ENCODE measurements at regions not wholly inside any gene's neighbourhood (a gene's known extent, or its start where the extent isn't known, plus 50 kb on each side); places are given as distances from the start of the nearest gene placed in this dataset.

DNA sequence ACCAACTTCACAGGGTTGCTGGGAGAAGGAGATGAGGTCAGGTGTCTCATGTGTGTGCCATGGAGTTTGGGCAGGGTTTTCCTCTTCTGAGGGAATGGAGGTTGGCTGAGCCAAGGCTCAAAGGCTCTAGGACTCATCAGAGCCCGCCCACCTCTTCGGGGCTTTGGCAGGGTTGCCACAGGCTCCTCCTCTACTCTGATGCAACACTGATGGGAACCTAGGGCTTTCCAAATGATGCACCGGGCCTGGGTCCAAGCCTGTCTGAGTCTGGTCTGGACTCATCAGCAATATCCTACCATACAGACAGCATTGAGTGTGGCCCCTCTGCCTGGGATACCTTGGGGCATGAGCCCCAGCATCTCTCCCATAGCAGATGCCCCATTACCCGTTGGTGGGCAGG lies 59.5 kb upstream of the LHX1 start:
- Histone ChIP-seq H3K9me3 (ENCODE audit: control insufficient read depth, insufficient read depth, low read length) (peaks cover 3% of the 10 kb centered on the region), H3K27me3 (ENCODE audit: control insufficient read depth, insufficient read depth, low read length) (no peaks in the 10 kb centered on the region), H3K4me1 (ENCODE audit: control insufficient read depth, insufficient read depth, low read length) (peaks cover 13% of the 10 kb centered on the region), H3K27ac (ENCODE audit: low read depth, low read length) (no peak overlapping the region), H3K36me3 (ENCODE audit: control insufficient read depth, insufficient read depth, low read length) (no peaks in the 10 kb centered on the region), H3K4me3 (ENCODE audit: low read depth, low read length) (no peak overlapping the region)
- 42% methylated on average over 2 of the region's 4 CpGs for WGBS (ENCODE audit: insufficient coverage)
- DNase-seq (ENCODE audit: low read depth in 4 of 6, low spot score in 6 of 6): no peak

GRCh38 chr17:36878216-36878615 lies 59.1 kb upstream of the LHX1 start:
- Histone ChIP-seq H3K27ac (ENCODE audit: low read depth, low read length) (no peak overlapping the region), H3K27me3 (ENCODE audit: control insufficient read depth, insufficient read depth, low read length) (no peaks in the 10 kb centered on the region), H3K4me1 (ENCODE audit: control insufficient read depth, insufficient read depth, low read length) (peaks cover 13% of the 10 kb centered on the region), H3K36me3 (ENCODE audit: control insufficient read depth, insufficient read depth, low read length) (no peaks in the 10 kb centered on the region), H3K4me3 (ENCODE audit: low read depth, low read length) (no peak overlapping the region), H3K9me3 (ENCODE audit: control insufficient read depth, insufficient read depth, low read length) (peaks cover 3% of the 10 kb centered on the region)
- no peak for DNase-seq (ENCODE audit: low read depth in 4 of 6, low spot score in 6 of 6)
- WGBS (ENCODE audit: insufficient coverage): 100% methylated on average over 1 of the region's 4 CpGs

DNA sequence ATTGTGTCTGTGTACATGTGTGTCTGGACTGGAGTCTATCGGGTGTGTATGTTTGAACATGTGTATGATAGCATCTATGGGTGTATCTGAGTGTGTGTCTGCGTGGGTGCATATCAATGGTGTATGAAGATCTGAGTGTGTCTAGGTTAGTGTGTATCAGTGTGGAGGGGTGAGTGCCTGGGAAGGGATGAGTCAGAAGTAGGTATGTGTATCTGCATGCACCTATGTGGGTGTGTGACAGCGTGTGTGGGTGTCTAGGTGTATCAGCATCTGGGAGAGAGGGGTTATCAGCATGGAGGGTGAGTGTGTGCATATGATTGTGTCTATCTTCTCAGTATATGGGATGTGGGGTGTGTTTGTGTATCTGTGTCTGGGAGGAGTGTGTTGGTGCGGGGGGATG lies 58.2 kb upstream of the LHX1 start:
- WGBS (ENCODE audit: insufficient coverage): 84% methylated on average over 4 of the region's 4 CpGs

DNA sequence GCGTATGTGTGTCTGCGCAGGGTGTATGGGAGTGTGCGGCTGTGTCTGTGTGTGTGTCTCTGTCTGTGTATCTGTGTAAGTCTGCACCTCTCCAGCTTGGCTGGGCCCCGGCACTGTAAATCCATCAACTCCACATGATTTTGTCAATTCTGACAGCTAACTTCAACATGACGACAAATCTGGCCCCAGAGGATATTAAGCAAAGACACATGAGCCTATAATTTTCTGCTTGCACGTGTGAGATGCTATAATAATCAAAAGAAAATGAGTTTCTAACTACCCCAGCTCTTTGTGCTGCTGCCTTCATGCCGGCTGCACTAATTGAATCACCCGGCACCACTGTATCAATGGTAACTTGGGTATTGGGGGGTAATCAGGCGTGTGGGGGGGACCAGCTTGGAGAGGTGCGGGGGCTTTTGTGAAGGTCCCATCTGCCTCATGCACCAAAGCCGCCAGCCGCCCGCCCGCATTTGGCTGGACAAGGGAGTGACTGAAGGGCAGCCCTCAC lies 57.6 kb upstream of the LHX1 start:
- peaks cover 3% of the 10 kb centered on the region for H3K9me3 ChIP-seq (ENCODE audit: control insufficient read depth, insufficient read depth, low read length)
- WGBS (ENCODE audit: insufficient coverage): 27% methylated on average over 7 of the region's 14 CpGs
- no peaks in the 10 kb centered on the region for H3K36me3 ChIP-seq (ENCODE audit: control insufficient read depth, insufficient read depth, low read length)
- no peak overlapping the region for H3K4me3 ChIP-seq (ENCODE audit: low read depth, low read length)
- peaks cover 3% of the 10 kb centered on the region for H3K27me3 ChIP-seq (ENCODE audit: control insufficient read depth, insufficient read depth, low read length)
- H3K27ac ChIP-seq (ENCODE audit: low read depth, low read length): no peak overlapping the region
- peaks cover 18% of the 10 kb centered on the region for H3K4me1 ChIP-seq (ENCODE audit: control insufficient read depth, insufficient read depth, low read length)
- peak in 3 of 6 donors; percentile 15 to 92 (median 53) for DNase-seq (ENCODE audit: low read depth in 4 of 6, low spot score in 6 of 6)

More for the DNA sequence above, 58.2 kb upstream of the LHX1 start:
- no peak overlapping the region for H3K27ac ChIP-seq (ENCODE audit: low read depth, low read length)
- no peaks in the 10 kb centered on the region for H3K27me3 ChIP-seq (ENCODE audit: control insufficient read depth, insufficient read depth, low read length)
- no peak for DNase-seq (ENCODE audit: low read depth in 4 of 6, low spot score in 6 of 6)
- peaks cover 3% of the 10 kb centered on the region for H3K9me3 ChIP-seq (ENCODE audit: control insufficient read depth, insufficient read depth, low read length)
- peaks cover 13% of the 10 kb centered on the region for H3K4me1 ChIP-seq (ENCODE audit: control insufficient read depth, insufficient read depth, low read length)
- no peak overlapping the region for H3K4me3 ChIP-seq (ENCODE audit: low read depth, low read length)
- no peaks in the 10 kb centered on the region for H3K36me3 ChIP-seq (ENCODE audit: control insufficient read depth, insufficient read depth, low read length)

DNA sequence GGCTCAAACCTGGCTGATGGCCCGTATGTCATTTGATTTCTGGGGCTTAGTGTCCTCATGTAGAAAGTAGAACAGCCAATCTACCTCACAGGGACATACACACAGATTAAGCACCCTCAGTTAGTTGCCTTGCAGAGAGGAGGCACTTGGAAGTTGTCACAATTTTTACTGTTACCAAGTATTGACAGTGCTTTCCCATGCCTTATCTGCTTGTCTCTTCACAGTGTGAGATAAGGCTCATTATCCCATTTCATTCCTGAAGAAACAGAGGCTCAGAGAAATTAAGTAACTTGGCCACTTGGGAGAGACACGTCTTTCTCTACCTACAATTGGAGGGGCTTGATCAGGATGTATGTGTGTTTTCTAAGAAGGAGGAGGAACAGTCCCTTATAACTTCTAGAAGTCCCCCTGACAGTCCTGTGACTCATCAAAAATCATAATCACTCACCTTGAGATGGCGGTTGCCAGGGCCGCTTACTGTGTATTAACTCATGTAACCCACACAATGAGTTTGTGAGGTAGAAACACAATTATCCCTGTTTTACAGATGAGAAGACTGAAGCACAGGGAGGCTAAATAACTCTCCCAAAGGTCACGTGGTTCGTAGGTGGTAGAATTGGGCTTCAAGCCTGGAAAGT lies 56.9 kb upstream of the LHX1 start:
- no peak overlapping the region for H3K27ac ChIP-seq (ENCODE audit: low read depth, low read length)
- DNase-seq (ENCODE audit: low read depth in 4 of 6, low spot score in 6 of 6): peak in 1 of 6 donors; percentile 64
- 90% methylated on average over 2 of the region's 6 CpGs for WGBS (ENCODE audit: insufficient coverage)
- peaks cover 23% of the 10 kb centered on the region for H3K4me1 ChIP-seq (ENCODE audit: control insufficient read depth, insufficient read depth, low read length)
- peaks cover 3% of the 10 kb centered on the region for H3K27me3 ChIP-seq (ENCODE audit: control insufficient read depth, insufficient read depth, low read length)
- H3K9me3 ChIP-seq (ENCODE audit: control insufficient read depth, insufficient read depth, low read length): peaks cover 3% of the 10 kb centered on the region
- no peaks in the 10 kb centered on the region for H3K36me3 ChIP-seq (ENCODE audit: control insufficient read depth, insufficient read depth, low read length)
- H3K4me3 ChIP-seq (ENCODE audit: low read depth, low read length): no peak overlapping the region

- Histone ChIP-seq H3K9me3 (ENCODE audit: control insufficient read depth, insufficient read depth, low read length) (peaks cover 3% of the 10 kb centered on the region), H3K36me3 (ENCODE audit: control insufficient read depth, insufficient read depth, low read length) (no peaks in the 10 kb centered on the region), H3K27me3 (ENCODE audit: control insufficient read depth, insufficient read depth, low read length) (peaks cover 3% of the 10 kb centered on the region), H3K4me3 (ENCODE audit: low read depth, low read length) (no peak overlapping the region), H3K27ac (ENCODE audit: low read depth, low read length) (no peak overlapping the region), H3K4me1 (ENCODE audit: control insufficient read depth, insufficient read depth, low read length) (peaks cover 23% of the 10 kb centered on the region)
- no peak for DNase-seq (ENCODE audit: low read depth in 4 of 6, low spot score in 6 of 6)
These were observed 56.0 kb upstream of the LHX1 start for GRCh38 chr17:36881323-36881722.

GRCh38 chr17:36884495-36885152 lies 52.7 kb upstream of the LHX1 start:
- WGBS (ENCODE audit: insufficient coverage): 10% methylated on average over 19 of the region's 27 CpGs
- no peaks in the 10 kb centered on the region for H3K36me3 ChIP-seq (ENCODE audit: control insufficient read depth, insufficient read depth, low read length)
- peaks cover 14% of the 10 kb centered on the region for H3K4me1 ChIP-seq (ENCODE audit: control insufficient read depth, insufficient read depth, low read length)
- H3K9me3 ChIP-seq (ENCODE audit: control insufficient read depth, insufficient read depth, low read length): peaks cover 3% of the 10 kb centered on the region
- H3K27ac ChIP-seq (ENCODE audit: low read depth, low read length): no peak overlapping the region
- peaks cover 3% of the 10 kb centered on the region for H3K27me3 ChIP-seq (ENCODE audit: control insufficient read depth, insufficient read depth, low read length)
- peak in 2 of 6 donors; percentile 37 to 42 for DNase-seq (ENCODE audit: low read depth in 4 of 6, low spot score in 6 of 6)
- H3K4me3 ChIP-seq (ENCODE audit: low read depth, low read length): peak overlapping the region; percentile 7

DNA sequence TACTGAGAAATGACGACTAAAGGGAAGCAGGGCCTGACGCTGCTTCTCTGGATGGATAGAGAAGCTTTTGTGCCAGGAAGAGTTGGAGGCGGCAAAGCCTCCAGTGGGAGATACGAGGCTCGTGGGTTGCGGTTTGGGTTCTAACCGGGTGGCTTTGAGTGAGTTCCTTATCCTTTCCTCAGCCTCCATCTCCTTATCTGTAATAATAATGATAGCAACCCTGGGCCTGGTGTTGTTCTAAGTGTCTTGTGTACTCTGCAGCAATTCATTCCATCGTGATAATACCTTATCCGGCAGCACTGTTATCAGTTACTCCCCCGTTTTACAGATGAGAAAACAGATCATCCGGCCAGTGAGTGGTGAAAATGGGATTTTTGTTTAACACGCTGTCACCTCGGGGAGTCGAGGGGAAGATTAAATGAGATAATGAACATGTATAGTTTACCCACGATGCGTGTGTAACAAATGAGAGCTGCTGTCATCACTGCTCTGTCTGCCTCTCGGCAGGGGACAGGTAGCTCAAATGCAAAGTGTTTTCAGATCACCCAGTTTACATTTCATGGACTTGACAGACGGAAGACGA lies 52.0 kb upstream of the LHX1 start:
- peaks cover 11% of the 10 kb centered on the region for H3K4me1 ChIP-seq (ENCODE audit: control insufficient read depth, insufficient read depth, low read length)
- H3K9me3 ChIP-seq (ENCODE audit: control insufficient read depth, insufficient read depth, low read length): peaks cover 3% of the 10 kb centered on the region
- H3K27me3 ChIP-seq (ENCODE audit: control insufficient read depth, insufficient read depth, low read length): peaks cover 3% of the 10 kb centered on the region
- peak in 2 of 6 donors; percentile 34 for DNase-seq (ENCODE audit: low read depth in 4 of 6, low spot score in 6 of 6)
- H3K36me3 ChIP-seq (ENCODE audit: control insufficient read depth, insufficient read depth, low read length): no peaks in the 10 kb centered on the region
- no peak overlapping the region for H3K4me3 ChIP-seq (ENCODE audit: low read depth, low read length)
- no peak overlapping the region for H3K27ac ChIP-seq (ENCODE audit: low read depth, low read length)
- 70% methylated on average over 12 of the region's 19 CpGs for WGBS (ENCODE audit: insufficient coverage)

- Histone ChIP-seq H3K4me1 (ENCODE audit: control insufficient read depth, insufficient read depth, low read length) (peaks cover 16% of the 10 kb centered on the region), H3K9me3 (ENCODE audit: control insufficient read depth, insufficient read depth, low read length) (peaks cover 3% of the 10 kb centered on the region), H3K4me3 (ENCODE audit: low read depth, low read length) (no peak overlapping the region), H3K36me3 (ENCODE audit: control insufficient read depth, insufficient read depth, low read length) (no peaks in the 10 kb centered on the region), H3K27ac (ENCODE audit: low read depth, low read length) (no peak overlapping the region), H3K27me3 (ENCODE audit: control insufficient read depth, insufficient read depth, low read length) (peaks cover 3% of the 10 kb centered on the region)
- 80% methylated on average over 11 of the region's 21 CpGs for WGBS (ENCODE audit: insufficient coverage)
- no peak for DNase-seq (ENCODE audit: low read depth in 4 of 6, low spot score in 6 of 6)
These were observed 51.4 kb upstream of the LHX1 start for GRCh38 chr17:36885771-36886377.

Measured in spinal cord (tissue), 9 donors.